HCT116 (cell line): ENCODE measurements at regions not wholly inside any gene's neighbourhood (a gene's known extent, or its start where the extent isn't known, plus 50 kb on each side); places are given as distances from the start of the nearest gene placed in this dataset.

Experiments used
- POLR2A ChIP-seq: IDR thresholded peaks from 2 replicates; pipeline ENCODE4 v1.7.0; 2011; ENCODE audit warnings: borderline replicate concordance; ENCODE audit not compliant: insufficient read depth, insufficient read length; ENCODE audit errors: extremely low read depth
- POLR2AphosphoS5 ChIP-seq: IDR thresholded peaks from 2 replicates; pipeline ENCODE4 v1.6.1; 2011; ENCODE audit warnings: mild to moderate bottlenecking, low read depth, low read length, moderate library complexity
- RAD21 ChIP-seq: IDR thresholded peaks from 2 replicates; pipeline ENCODE4 v1.6.1; 2012; ENCODE audit warnings: low read depth, mild to moderate bottlenecking
- SIN3A ChIP-seq: IDR thresholded peaks from 2 replicates; pipeline ENCODE4 v1.6.1; 2012; ENCODE audit warnings: low read depth
- TF ChIP-seq, protein P1 (sequence below), 3 experiments: fragments of 200-600 bp in 1 of 3; sonication (generic) in 1 of 3; IDR thresholded peaks in 2 of 3; conservative IDR thresholded peaks in 1 of 3; 2 replicates each; pipeline ENCODE4 v1.5.1; 2012 to 2017; ENCODE audit warnings: low read depth in 2 of 3, low read length in 2 of 3, antibody characterized with exemption in 1 of 3, borderline replicate concordance in 1 of 3, control low read depth in 1 of 3, mild to moderate bottlenecking in 1 of 3, mixed read lengths in 1 of 3, mixed run types in 1 of 3, moderate library complexity in 1 of 3; ENCODE audit not compliant: insufficient read depth in 1 of 3
- TF ChIP-seq, protein P2 (sequence below): IDR thresholded peaks from 2 replicates; pipeline ENCODE4 v1.6.1; 2012; ENCODE audit warnings: low read depth
- TF ChIP-seq, protein P3 (sequence below): IDR thresholded peaks from 2 replicates; pipeline ENCODE4 v1.6.1; 2012

DNA sequence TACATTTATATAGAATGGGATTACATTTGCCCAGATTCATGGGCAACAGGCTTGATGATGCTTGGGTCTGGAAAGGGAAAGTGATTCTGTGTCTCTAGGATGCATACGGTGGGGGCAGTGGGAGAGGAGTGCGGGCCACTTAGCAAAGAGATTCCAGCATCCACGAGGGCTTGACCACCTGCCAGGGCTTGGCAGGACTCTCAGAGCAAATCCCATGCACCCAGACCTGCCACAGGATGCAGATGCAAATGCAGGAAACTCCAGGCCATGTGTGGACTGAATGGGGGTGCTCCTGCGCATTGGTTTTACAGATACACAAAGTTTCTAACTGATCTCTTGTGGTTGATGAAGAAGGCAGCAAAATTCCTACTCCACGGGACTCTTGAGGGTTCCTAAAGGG lies 334.7 kb downstream of the CYRIA start:
- TF ChIP-seq POLR2A (no peak), SIN3A (no peak), RAD21 (no peak), POLR2AphosphoS5 (no peak)
- TF ChIP-seq, protein P1, sequence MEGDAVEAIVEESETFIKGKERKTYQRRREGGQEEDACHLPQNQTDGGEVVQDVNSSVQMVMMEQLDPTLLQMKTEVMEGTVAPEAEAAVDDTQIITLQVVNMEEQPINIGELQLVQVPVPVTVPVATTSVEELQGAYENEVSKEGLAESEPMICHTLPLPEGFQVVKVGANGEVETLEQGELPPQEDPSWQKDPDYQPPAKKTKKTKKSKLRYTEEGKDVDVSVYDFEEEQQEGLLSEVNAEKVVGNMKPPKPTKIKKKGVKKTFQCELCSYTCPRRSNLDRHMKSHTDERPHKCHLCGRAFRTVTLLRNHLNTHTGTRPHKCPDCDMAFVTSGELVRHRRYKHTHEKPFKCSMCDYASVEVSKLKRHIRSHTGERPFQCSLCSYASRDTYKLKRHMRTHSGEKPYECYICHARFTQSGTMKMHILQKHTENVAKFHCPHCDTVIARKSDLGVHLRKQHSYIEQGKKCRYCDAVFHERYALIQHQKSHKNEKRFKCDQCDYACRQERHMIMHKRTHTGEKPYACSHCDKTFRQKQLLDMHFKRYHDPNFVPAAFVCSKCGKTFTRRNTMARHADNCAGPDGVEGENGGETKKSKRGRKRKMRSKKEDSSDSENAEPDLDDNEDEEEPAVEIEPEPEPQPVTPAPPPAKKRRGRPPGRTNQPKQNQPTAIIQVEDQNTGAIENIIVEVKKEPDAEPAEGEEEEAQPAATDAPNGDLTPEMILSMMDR (IDR thresholded peaks at IDR 0.05 in 2 of 3, conservative IDR thresholded peaks at IDR 0.05 in 1 of 3; ENCODE audit: borderline replicate concordance in 1 of 3, insufficient read depth in 1 of 3, low read depth in 2 of 3, low read length in 2 of 3), result no peak
- TF ChIP-seq, protein P2, sequence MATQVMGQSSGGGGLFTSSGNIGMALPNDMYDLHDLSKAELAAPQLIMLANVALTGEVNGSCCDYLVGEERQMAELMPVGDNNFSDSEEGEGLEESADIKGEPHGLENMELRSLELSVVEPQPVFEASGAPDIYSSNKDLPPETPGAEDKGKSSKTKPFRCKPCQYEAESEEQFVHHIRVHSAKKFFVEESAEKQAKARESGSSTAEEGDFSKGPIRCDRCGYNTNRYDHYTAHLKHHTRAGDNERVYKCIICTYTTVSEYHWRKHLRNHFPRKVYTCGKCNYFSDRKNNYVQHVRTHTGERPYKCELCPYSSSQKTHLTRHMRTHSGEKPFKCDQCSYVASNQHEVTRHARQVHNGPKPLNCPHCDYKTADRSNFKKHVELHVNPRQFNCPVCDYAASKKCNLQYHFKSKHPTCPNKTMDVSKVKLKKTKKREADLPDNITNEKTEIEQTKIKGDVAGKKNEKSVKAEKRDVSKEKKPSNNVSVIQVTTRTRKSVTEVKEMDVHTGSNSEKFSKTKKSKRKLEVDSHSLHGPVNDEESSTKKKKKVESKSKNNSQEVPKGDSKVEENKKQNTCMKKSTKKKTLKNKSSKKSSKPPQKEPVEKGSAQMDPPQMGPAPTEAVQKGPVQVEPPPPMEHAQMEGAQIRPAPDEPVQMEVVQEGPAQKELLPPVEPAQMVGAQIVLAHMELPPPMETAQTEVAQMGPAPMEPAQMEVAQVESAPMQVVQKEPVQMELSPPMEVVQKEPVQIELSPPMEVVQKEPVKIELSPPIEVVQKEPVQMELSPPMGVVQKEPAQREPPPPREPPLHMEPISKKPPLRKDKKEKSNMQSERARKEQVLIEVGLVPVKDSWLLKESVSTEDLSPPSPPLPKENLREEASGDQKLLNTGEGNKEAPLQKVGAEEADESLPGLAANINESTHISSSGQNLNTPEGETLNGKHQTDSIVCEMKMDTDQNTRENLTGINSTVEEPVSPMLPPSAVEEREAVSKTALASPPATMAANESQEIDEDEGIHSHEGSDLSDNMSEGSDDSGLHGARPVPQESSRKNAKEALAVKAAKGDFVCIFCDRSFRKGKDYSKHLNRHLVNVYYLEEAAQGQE, result no peak
- TF ChIP-seq, protein P3, sequence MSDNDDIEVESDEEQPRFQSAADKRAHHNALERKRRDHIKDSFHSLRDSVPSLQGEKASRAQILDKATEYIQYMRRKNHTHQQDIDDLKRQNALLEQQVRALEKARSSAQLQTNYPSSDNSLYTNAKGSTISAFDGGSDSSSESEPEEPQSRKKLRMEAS, result no peak
